Psoas muscle (tissue), 7 donors: ENCODE measurements at regions not wholly inside any gene's neighbourhood (a gene's known extent, or its start where the extent isn't known, plus 50 kb on each side); places are given as distances from the start of the nearest gene placed in this dataset.

Source experiments
- ATAC-seq, 4 donors: fragments of 200-7000 bp; cut with Tn5 transposase; one replicate each; pipeline ENCODE4 v1.9.1; 2020; ENCODE audit warnings: moderate library complexity in 3 of 4, mild to moderate bottlenecking in 2 of 4
- DNase-seq, 2 donors: peaks; one replicate each; pipeline ENCODE4 v3.0.0-alpha.2; 2020
- H3K27ac ChIP-seq: fragments of 200-600 bp; one replicate; pipeline ENCODE4 v1.8.0; 2022
- H3K27me3 ChIP-seq, 3 donors: fragments of 200-600 bp in 1 of 3; one replicate each; pipeline versions ENCODE4 v1.6.1 to v1.8.0; 2013 to 2022; ENCODE audit warnings: low read length in 2 of 3, mild to moderate bottlenecking in 2 of 3, moderate library complexity in 1 of 3; ENCODE audit not compliant: insufficient read depth in 3 of 3
- H3K36me3 ChIP-seq, 2 donors: fragments of 200-600 bp in 1 of 2; one replicate each; pipeline versions ENCODE4 v1.6.1 to v1.8.0; 2013 to 2022; ENCODE audit warnings: low read depth in 1 of 2, mild to moderate bottlenecking in 1 of 2, moderate library complexity in 1 of 2; ENCODE audit not compliant: insufficient read depth in 1 of 2
- H3K4me1 ChIP-seq: fragments of 200-600 bp; one replicate; pipeline ENCODE4 v1.8.0; 2022
- H3K4me3 ChIP-seq: fragments of 200-600 bp; one replicate; pipeline ENCODE4 v1.8.0; 2022; ENCODE audit warnings: mild to moderate bottlenecking
- H3K9me3 ChIP-seq: fragments of 200-600 bp; one replicate; pipeline ENCODE4 v1.8.0; 2022
- CTCF ChIP-seq: fragments of 200-600 bp; IDR thresholded peaks from one replicate; pipeline ENCODE4 v1.8.0; 2022; ENCODE audit warnings: antibody characterized with exemption
- WGBS, 3 donors: extraction: QIAGEN DNeasy Blood & Tissue Kit; methylation state at CpG; one replicate each; pipeline versions ENCODE4 v1.1.6 to v1.1.7; 2013; 5-methylcytosine and 5-hydroxymethylcytosine counted together
- intact Hi-C, 2 donors: fragments of 100-400 bp; cut with DNase I; formaldehyde crosslinking; loops; one replicate each; pipeline versions ENCODE4 v1.11.0 to v1.14.2; 2022
- donor health status: healthy with polysubstance abuse.
- donor health status: DM: no; HTN: no; CAD: no; lungs with moderate emphysema.
- donor health status: Bipolar disorder and iron deficiency.
- donor health status: healthy.
- donor health status: DM: yes; HTN: yes; CAD: no.
- donor health status: DM: no; HTN: no; CAD: no.
- donor health status: DM: yes; HTN: yes; CAD: no.

- Histone ChIP-seq H3K27ac (no peak overlapping the region), H3K4me3 (no peak overlapping the region), H3K27me3 (no peaks in the 10 kb centered on the region), H3K4me1 (no peaks in the 10 kb centered on the region), H3K36me3 (no peaks in the 10 kb centered on the region), H3K9me3 (no peaks in the 10 kb centered on the region)
- ATAC-seq (no peak), DNase-seq (no peak)
- no peak for TF ChIP-seq CTCF
- intact Hi-C loops, result no loop called here
- WGBS, 3 donors, result 73 to 87% (median 82%) methylated on average over 3 of the region's 3 CpGs
Measured at GRCh38 chr5:167254132-167254531, 1037.3 kb upstream of the WWC1 start.

- no peaks in the 10 kb centered on the region for H3K4me1 ChIP-seq
Measured at GRCh38 chr5:167255926-167256325, 1035.5 kb upstream of the WWC1 start.

GRCh38 chr5:167259806-167260205, 1031.6 kb upstream of the WWC1 start:
- ATAC-seq (no peak), DNase-seq (no peak)
- no peak for TF ChIP-seq CTCF
- Histone ChIP-seq H3K27ac (no peak overlapping the region), H3K9me3 (no peaks in the 10 kb centered on the region), H3K4me3 (no peak overlapping the region), H3K36me3 (no peaks in the 10 kb centered on the region), H3K27me3 (no peaks in the 10 kb centered on the region), H3K4me1 (no peaks in the 10 kb centered on the region)
- 56 to 66% (median 60%) methylated on average over 2 of the region's 2 CpGs for WGBS, 3 donors
- intact Hi-C loops, result no loop called here

More at GRCh38 chr5:167255926-167256325, 1035.5 kb upstream of the WWC1 start:
- TF ChIP-seq CTCF, result no peak
- H3K27ac ChIP-seq, result no peak overlapping the region
- no peak for ATAC-seq
- WGBS, 3 donors, result 71 to 83% (median 80%) methylated on average over 2 of the region's 2 CpGs
- H3K9me3 ChIP-seq, result no peaks in the 10 kb centered on the region
- no peaks in the 10 kb centered on the region for H3K36me3 ChIP-seq
- no peak for DNase-seq
- no peaks in the 10 kb centered on the region for H3K27me3 ChIP-seq
- intact Hi-C loops, result no loop called here
- no peak overlapping the region for H3K4me3 ChIP-seq

GRCh38 chr5:167261309-167262100, 1029.9 kb upstream of the WWC1 start:
- Histone ChIP-seq H3K4me1 (no peaks in the 10 kb centered on the region), H3K4me3 (no peak overlapping the region), H3K27me3 (no peaks in the 10 kb centered on the region), H3K27ac (no peak overlapping the region), H3K9me3 (no peaks in the 10 kb centered on the region), H3K36me3 (no peaks in the 10 kb centered on the region)
- ATAC-seq (no peak), DNase-seq (no peak)
- 78 to 80% (median 79%) methylated on average over 3 of the region's 3 CpGs for WGBS, 3 donors
- no peak for TF ChIP-seq CTCF
- intact Hi-C loops, result no loop called here

- DNase-seq (no peak), ATAC-seq (no peak)
- Histone ChIP-seq H3K36me3 (no peaks in the 10 kb centered on the region), H3K27ac (no peak overlapping the region), H3K4me3 (no peak overlapping the region), H3K4me1 (no peaks in the 10 kb centered on the region), H3K9me3 (no peaks in the 10 kb centered on the region), H3K27me3 (no peaks in the 10 kb centered on the region)
- no peak for TF ChIP-seq CTCF
- WGBS, 3 donors, result 44 to 75% (median 62%) methylated on average over 4 of the region's 4 CpGs
- intact Hi-C loops, result no loop called here
Measured at GRCh38 chr5:167263185-167263584, 1028.3 kb upstream of the WWC1 start.
